GM13976 (cell line): ENCODE measurements at regions not wholly inside any gene's neighbourhood (a gene's known extent, or its start where the extent isn't known, plus 50 kb on each side); places are given as distances from the start of the nearest gene placed in this dataset.
"Not testable (repeated sequence)": the region's sequence is repeated elsewhere in the genome, so short reads cannot be mapped to it uniquely, and the experiment has no call there.

ENCODE experiments used
- DNase-seq: peaks from one replicate; pipeline ENCODE4 v3.0.0; 2012; ENCODE audit warnings: low spot score
- CTCF ChIP-seq: IDR thresholded peaks from 2 replicates; pipeline ENCODE4 v1.5.1; 2012; ENCODE audit warnings: borderline replicate concordance, mild to moderate bottlenecking; ENCODE audit not compliant: insufficient read depth; ENCODE audit errors: extremely low read depth, missing control alignments, control extremely low read depth
- in situ Hi-C: fragments of 300-500 bp; cut with MboI; formaldehyde crosslinking; loops from one replicate; pipeline ENCODE4 v1.12.0; 2022; ENCODE audit warnings: low sequenced_read_pairs, mixed read lengths, inconsistent platforms; ENCODE audit not compliant: unreplicated experiment

- in situ Hi-C loops: no loop called here
These were observed 507.9 kb upstream of the FANCL start for GRCh38 chr2:58749041-58749440.

GRCh38 chr2:58745334-58745733 is 504.2 kb upstream of the FANCL start:
- DNase-seq, in situ Hi-C loops: not testable (repeated sequence)

More at GRCh38 chr2:58749041-58749440, 507.9 kb upstream of the FANCL start:
- DNase-seq: no peak
- no peak for TF ChIP-seq CTCF

- no peak for TF ChIP-seq CTCF
- in situ Hi-C loops: no loop called here
- no peak for DNase-seq
These were observed 499.3 kb upstream of the FANCL start for GRCh38 chr2:58740426-58740825.

GRCh38 chr2:58739033-58739432 is 497.9 kb upstream of the FANCL start:
- in situ Hi-C loops: no loop called here
- TF ChIP-seq CTCF: no peak
- DNase-seq: no peak

- DNase-seq: no peak
- in situ Hi-C loops: no loop called here
- no peak for TF ChIP-seq CTCF
These were observed 493.2 kb upstream of the FANCL start for GRCh38 chr2:58734365-58734764.

- DNase-seq: no peak
- TF ChIP-seq CTCF: no peak
- in situ Hi-C loops: no loop called here
These were observed 491.9 kb upstream of the FANCL start for GRCh38 chr2:58732999-58733398.

- no peak for TF ChIP-seq CTCF
- in situ Hi-C loops: no loop called here
- no peak for DNase-seq
These were observed 490.4 kb upstream of the FANCL start for GRCh38 chr2:58731488-58731869.
